ENCODE measurements at regions not wholly inside any gene's neighbourhood (a gene's known extent, or its start where the extent isn't known, plus 50 kb on each side); places are given as distances from the start of the nearest gene placed in this dataset.

GRCh38 chr2:219772697-219773096, 145.3 kb downstream of the SLC4A3 start:
- H3K9ac ChIP-seq (ENCODE audit: low read length) = no peak overlapping the region
- H3K4me1 ChIP-seq (ENCODE audit: insufficient read depth, low read length, severe bottlenecking) = no peaks in the 10 kb centered on the region
- no peak overlapping the region for H3K4me2 ChIP-seq (ENCODE audit: low read length)
- H3K79me2 ChIP-seq (ENCODE audit: insufficient read depth, low read length) = no peaks in the 10 kb centered on the region
- no peaks in the 10 kb centered on the region for H4K20me1 ChIP-seq (ENCODE audit: insufficient read depth, low read length)
- no peak overlapping the region for H2AFZ ChIP-seq (ENCODE audit: low read length)
- no peaks in the 10 kb centered on the region for H3F3A ChIP-seq (ENCODE audit: insufficient read depth, low read length)
- TF ChIP-seq EZH2 (IDR thresholded peaks at IDR 0.05; ENCODE audit: borderline replicate concordance, low read length) = no peak
- no peak for TF ChIP-seq CTCF (IDR thresholded peaks at IDR 0.05; ENCODE audit: low read length)
- H3K9me3 ChIP-seq (ENCODE audit: low read length) = no peaks in the 10 kb centered on the region
- H3K27me3 ChIP-seq (ENCODE audit: insufficient read depth, low read length) = no peaks in the 10 kb centered on the region
- no peak overlapping the region for H3K27ac ChIP-seq (ENCODE audit: low read depth, low read length, poor library complexity, severe bottlenecking)
- H3K9me2 ChIP-seq (ENCODE audit: low read depth, low read length) = no peaks in the 10 kb centered on the region
- H3K4me3 ChIP-seq (ENCODE audit: low read depth, low read length, poor library complexity, severe bottlenecking) = no peak overlapping the region
- no peaks in the 10 kb centered on the region for H3K36me3 ChIP-seq (ENCODE audit: insufficient read depth, low read length)

GRCh38 chr2:219775506-219775905, 148.1 kb downstream of the SLC4A3 start:
- no peak overlapping the region for H3K4me2 ChIP-seq (ENCODE audit: low read length)

GRCh38 chr2:219777388-219777787, 150.0 kb downstream of the SLC4A3 start:
- Histone ChIP-seq H3K79me2 (ENCODE audit: insufficient read depth, low read length) (no peaks in the 10 kb centered on the region), H3K9ac (ENCODE audit: low read length) (no peak overlapping the region), H3K27ac (ENCODE audit: low read depth, low read length, poor library complexity, severe bottlenecking) (no peak overlapping the region), H2AFZ (ENCODE audit: low read length) (no peak overlapping the region), H3K4me3 (ENCODE audit: low read depth, low read length, poor library complexity, severe bottlenecking) (no peak overlapping the region), H4K20me1 (ENCODE audit: insufficient read depth, low read length) (no peaks in the 10 kb centered on the region), H3K4me1 (ENCODE audit: insufficient read depth, low read length, severe bottlenecking) (no peaks in the 10 kb centered on the region), H3K36me3 (ENCODE audit: insufficient read depth, low read length) (no peaks in the 10 kb centered on the region), H3K9me2 (ENCODE audit: low read depth, low read length) (no peaks in the 10 kb centered on the region), H3K27me3 (ENCODE audit: insufficient read depth, low read length) (no peaks in the 10 kb centered on the region), H3K9me3 (ENCODE audit: low read length) (no peaks in the 10 kb centered on the region), H3K4me2 (ENCODE audit: low read length) (no peak overlapping the region), H3F3A (ENCODE audit: insufficient read depth, low read length) (no peaks in the 10 kb centered on the region)
- TF ChIP-seq CTCF (IDR thresholded peaks at IDR 0.05; ENCODE audit: low read length) (no peak), EZH2 (IDR thresholded peaks at IDR 0.05; ENCODE audit: borderline replicate concordance, low read length) (no peak)

More at GRCh38 chr2:219775506-219775905, 148.1 kb downstream of the SLC4A3 start:
- H3K27ac ChIP-seq (ENCODE audit: low read depth, low read length, poor library complexity, severe bottlenecking) = no peak overlapping the region
- H3K79me2 ChIP-seq (ENCODE audit: insufficient read depth, low read length) = no peaks in the 10 kb centered on the region
- H2AFZ ChIP-seq (ENCODE audit: low read length) = no peak overlapping the region
- no peaks in the 10 kb centered on the region for H3K9me3 ChIP-seq (ENCODE audit: low read length)
- no peak overlapping the region for H3K9ac ChIP-seq (ENCODE audit: low read length)
- no peaks in the 10 kb centered on the region for H3K4me1 ChIP-seq (ENCODE audit: insufficient read depth, low read length, severe bottlenecking)
- H3K4me3 ChIP-seq (ENCODE audit: low read depth, low read length, poor library complexity, severe bottlenecking) = no peak overlapping the region
- no peak for TF ChIP-seq CTCF (IDR thresholded peaks at IDR 0.05; ENCODE audit: low read length)
- no peak for TF ChIP-seq EZH2 (IDR thresholded peaks at IDR 0.05; ENCODE audit: borderline replicate concordance, low read length)
- no peaks in the 10 kb centered on the region for H3K9me2 ChIP-seq (ENCODE audit: low read depth, low read length)
- no peaks in the 10 kb centered on the region for H3K36me3 ChIP-seq (ENCODE audit: insufficient read depth, low read length)
- H4K20me1 ChIP-seq (ENCODE audit: insufficient read depth, low read length) = no peaks in the 10 kb centered on the region
- H3F3A ChIP-seq (ENCODE audit: insufficient read depth, low read length) = no peaks in the 10 kb centered on the region
- no peaks in the 10 kb centered on the region for H3K27me3 ChIP-seq (ENCODE audit: insufficient read depth, low read length)

Data from OCI-LY1 (cell line).